Nephron (organoid): ENCODE measurements at regions not wholly inside any gene's neighbourhood (a gene's known extent, or its start where the extent isn't known, plus 50 kb on each side); places are given as distances from the start of the nearest gene placed in this dataset.

Source experiments
- H3K27ac Mint-ChIP-seq, 3 experiments: 2 replicates each; pipeline ENCODE4 v1.8.0; 2020; ENCODE audit warnings: mixed read lengths in 3 of 3, mild to moderate bottlenecking in 2 of 3, moderate library complexity in 1 of 3
- H3K27me3 Mint-ChIP-seq: 2 replicates; pipeline ENCODE4 v1.8.0; 2021; ENCODE audit warnings: low read depth, mild to moderate bottlenecking, moderate library complexity, mixed read lengths
- H3K36me3 Mint-ChIP-seq: 2 replicates; pipeline ENCODE4 v1.8.0; 2020; ENCODE audit warnings: low read depth, mixed read lengths
- H3K4me1 Mint-ChIP-seq: 2 replicates; pipeline ENCODE4 v1.8.0; 2020; ENCODE audit warnings: mixed read lengths
- H3K4me3 Mint-ChIP-seq, 3 experiments: 2 replicates each; pipeline ENCODE4 v1.8.0; 2020; ENCODE audit warnings: mild to moderate bottlenecking in 3 of 3, mixed read lengths in 3 of 3, moderate library complexity in 2 of 3
- H3K9me3 Mint-ChIP-seq: 2 replicates; pipeline ENCODE4 v1.8.0; 2020; ENCODE audit warnings: mixed read lengths
- TF ChIP-seq, protein P1 (sequence below), 3 experiments: fragments of 200-600 bp; sonication (generic); IDR thresholded peaks; one replicate each; pipeline ENCODE4 v1.5.0; 2021; ENCODE audit warnings: antibody characterized with exemption in 3 of 3; ENCODE audit not compliant: unreplicated experiment in 3 of 3

DNA sequence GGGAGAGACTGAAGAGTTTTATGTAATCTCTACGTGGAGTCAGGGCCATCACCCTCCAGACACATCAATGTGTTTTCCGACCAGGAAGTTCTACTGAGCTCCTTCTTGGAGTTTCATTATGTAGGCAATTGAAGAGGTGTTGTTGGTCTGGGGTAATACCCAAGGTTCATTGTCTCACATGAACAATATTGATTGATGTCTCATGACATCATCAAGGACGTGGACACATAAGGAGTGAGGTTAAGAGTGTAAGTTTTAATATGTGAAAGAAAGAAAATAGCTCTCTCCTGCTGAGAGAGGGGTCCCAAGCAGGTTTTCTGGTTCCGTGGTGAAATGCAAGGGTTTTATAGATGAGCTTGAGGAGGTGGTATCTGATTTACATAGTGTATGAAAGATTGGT is 280.7 kb upstream of the MIR17HG start:
- TF ChIP-seq, protein P1, sequence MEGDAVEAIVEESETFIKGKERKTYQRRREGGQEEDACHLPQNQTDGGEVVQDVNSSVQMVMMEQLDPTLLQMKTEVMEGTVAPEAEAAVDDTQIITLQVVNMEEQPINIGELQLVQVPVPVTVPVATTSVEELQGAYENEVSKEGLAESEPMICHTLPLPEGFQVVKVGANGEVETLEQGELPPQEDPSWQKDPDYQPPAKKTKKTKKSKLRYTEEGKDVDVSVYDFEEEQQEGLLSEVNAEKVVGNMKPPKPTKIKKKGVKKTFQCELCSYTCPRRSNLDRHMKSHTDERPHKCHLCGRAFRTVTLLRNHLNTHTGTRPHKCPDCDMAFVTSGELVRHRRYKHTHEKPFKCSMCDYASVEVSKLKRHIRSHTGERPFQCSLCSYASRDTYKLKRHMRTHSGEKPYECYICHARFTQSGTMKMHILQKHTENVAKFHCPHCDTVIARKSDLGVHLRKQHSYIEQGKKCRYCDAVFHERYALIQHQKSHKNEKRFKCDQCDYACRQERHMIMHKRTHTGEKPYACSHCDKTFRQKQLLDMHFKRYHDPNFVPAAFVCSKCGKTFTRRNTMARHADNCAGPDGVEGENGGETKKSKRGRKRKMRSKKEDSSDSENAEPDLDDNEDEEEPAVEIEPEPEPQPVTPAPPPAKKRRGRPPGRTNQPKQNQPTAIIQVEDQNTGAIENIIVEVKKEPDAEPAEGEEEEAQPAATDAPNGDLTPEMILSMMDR (IDR thresholded peaks at IDR 0.05; ENCODE audit: unreplicated experiment in 3 of 3): no peak
- Mint-ChIP-seq H3K4me1 (peaks cover 17% of the 10 kb centered on the region), H3K27ac (peak overlapping the region; percentile 1 to 25 (median 12)), H3K9me3 (peaks cover 2% of the 10 kb centered on the region), H3K36me3 (no peaks in the 10 kb centered on the region), H3K27me3 (peaks cover 6% of the 10 kb centered on the region), H3K4me3 (no peak overlapping the region)

DNA sequence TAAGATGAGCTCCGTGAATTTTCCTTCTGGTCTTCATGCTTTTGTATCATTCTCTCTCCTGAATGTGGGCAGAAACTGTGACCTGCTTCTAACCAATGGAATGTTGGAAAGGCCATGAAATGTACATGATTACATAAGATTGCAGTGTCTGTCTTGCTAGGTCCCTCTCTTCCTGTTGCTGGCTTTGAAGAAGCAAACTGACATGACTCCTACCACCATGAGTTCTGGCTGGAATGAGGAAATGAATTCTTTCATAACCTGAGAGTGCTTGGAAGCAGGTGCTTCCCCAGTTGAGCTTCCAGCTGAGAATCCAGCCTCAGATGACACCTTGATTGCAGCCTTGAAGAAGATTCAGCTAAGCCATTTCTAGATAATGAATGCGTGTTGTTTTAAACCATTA is 275.0 kb upstream of the MIR17HG start:
- TF ChIP-seq, protein P1 (IDR thresholded peaks at IDR 0.05; ENCODE audit: unreplicated experiment in 3 of 3): no peak

DNA sequence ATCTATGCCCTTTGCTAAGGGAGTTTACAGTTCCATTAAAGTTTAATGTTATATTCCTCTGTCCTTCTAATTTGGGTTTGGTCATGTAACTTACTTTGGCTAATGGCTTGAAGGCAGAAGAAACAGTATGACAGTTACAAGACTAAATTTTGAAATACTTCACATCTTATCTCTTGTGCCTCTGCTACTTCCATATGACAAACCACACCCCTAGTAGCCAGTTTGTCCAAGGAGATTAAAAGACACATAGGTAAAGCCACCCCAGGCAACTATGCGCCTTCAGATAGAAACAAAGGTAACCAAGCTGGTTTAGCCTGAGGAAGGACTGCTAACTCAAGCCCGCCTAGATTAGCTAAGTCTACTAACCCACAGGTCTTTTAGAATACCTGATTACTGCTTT is 273.4 kb upstream of the MIR17HG start:
- Mint-ChIP-seq H3K9me3 (peaks cover 2% of the 10 kb centered on the region), H3K27ac (no peak overlapping the region), H3K36me3 (no peaks in the 10 kb centered on the region), H3K27me3 (no peaks in the 10 kb centered on the region), H3K4me1 (peaks cover 6% of the 10 kb centered on the region), H3K4me3 (no peak overlapping the region)
- TF ChIP-seq, protein P1 (IDR thresholded peaks at IDR 0.05; ENCODE audit: unreplicated experiment in 3 of 3): no peak

More for the DNA sequence above, 275.0 kb upstream of the MIR17HG start:
- Mint-ChIP-seq H3K27me3 (no peaks in the 10 kb centered on the region), H3K4me1 (no peaks in the 10 kb centered on the region), H3K36me3 (no peaks in the 10 kb centered on the region), H3K4me3 (no peak overlapping the region), H3K27ac (no peak overlapping the region), H3K9me3 (peaks cover 2% of the 10 kb centered on the region)

DNA sequence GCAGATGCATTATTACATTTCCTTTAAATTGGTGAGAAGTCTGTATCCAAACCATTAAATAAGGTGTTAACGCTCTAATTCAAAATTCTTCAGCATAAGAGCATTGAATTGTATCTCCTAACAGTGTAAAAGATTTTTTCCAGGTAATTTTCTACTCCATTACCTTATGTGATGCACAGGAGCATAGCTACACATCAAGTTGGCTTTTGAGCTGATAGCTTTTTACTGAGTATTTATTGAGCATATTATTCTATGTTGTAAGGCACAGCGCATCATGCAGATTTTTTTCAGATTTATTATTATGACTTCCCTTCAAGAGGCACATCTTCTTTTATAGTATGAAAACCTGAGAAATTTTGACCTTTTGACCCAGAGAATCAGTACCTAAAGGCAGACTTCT is 270.7 kb upstream of the MIR17HG start:
- Mint-ChIP-seq H3K36me3 (no peaks in the 10 kb centered on the region), H3K27ac (peak overlapping the region in 2 of 3 experiments; percentile 8 to 27), H3K4me3 (no peak overlapping the region), H3K9me3 (no peaks in the 10 kb centered on the region), H3K4me1 (peaks cover 6% of the 10 kb centered on the region), H3K27me3 (no peaks in the 10 kb centered on the region)
- TF ChIP-seq, protein P1 (IDR thresholded peaks at IDR 0.05; ENCODE audit: unreplicated experiment in 3 of 3): no peak

DNA sequence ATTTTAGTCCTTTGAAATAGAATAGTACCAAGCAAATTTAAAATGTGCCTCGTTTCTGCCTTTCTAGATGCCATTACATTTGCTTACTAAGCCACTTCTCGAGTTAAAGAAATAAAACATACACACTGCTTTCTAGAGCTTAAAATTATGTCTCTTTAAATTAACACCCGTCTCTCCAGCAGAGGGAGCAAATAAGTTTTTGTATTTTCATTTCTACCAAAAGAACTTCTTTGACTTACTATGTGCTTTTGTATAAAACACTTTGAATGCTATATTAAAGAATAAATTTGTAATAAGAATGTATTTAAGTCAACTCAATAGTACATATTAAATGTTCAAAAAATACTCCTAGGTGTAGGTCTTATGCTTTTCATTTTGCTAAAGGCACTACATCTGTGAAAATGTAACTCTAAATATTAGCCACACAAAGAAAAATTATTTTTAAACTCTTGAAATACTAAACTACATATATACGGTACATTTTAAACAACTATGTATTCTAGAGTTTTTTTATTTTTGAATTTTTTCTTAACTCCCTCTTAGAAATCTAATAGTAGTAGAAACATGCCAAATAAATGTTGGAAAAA is 269.3 kb upstream of the MIR17HG start:
- no peaks in the 10 kb centered on the region for H3K9me3 Mint-ChIP-seq
- H3K4me3 Mint-ChIP-seq: no peak overlapping the region
- H3K4me1 Mint-ChIP-seq: peaks cover 6% of the 10 kb centered on the region
- no peaks in the 10 kb centered on the region for H3K36me3 Mint-ChIP-seq
- peak overlapping the region in 2 of 3 experiments; percentile 11 to 29 for H3K27ac Mint-ChIP-seq
- TF ChIP-seq, protein P1 (IDR thresholded peaks at IDR 0.05; ENCODE audit: unreplicated experiment in 3 of 3): peak; percentile 42 to 70 (median 48)
- no peaks in the 10 kb centered on the region for H3K27me3 Mint-ChIP-seq

DNA sequence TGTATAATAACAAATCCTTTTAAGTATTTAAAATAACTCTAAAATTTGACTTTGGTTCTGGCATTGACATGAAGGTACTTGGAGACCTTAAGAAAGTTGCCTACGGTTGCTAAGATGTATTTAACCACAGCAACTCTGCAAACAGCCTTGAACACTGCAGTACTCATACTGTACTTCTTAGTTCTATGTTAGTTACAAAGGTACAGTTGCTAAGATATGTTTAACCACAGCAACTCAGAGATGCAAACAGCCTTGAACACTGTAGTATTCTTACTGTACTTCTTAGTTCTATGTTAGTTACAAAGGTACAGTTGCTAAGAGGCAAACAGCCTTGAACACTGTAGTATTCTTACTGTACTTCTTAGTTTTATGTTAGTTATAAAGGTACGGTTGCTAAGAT is 268.3 kb upstream of the MIR17HG start:
- H3K36me3 Mint-ChIP-seq: no peaks in the 10 kb centered on the region
- H3K27me3 Mint-ChIP-seq: no peaks in the 10 kb centered on the region
- no peak overlapping the region for H3K4me3 Mint-ChIP-seq
- H3K27ac Mint-ChIP-seq: no peak overlapping the region
- TF ChIP-seq, protein P1 (IDR thresholded peaks at IDR 0.05; ENCODE audit: unreplicated experiment in 3 of 3): no peak
- no peaks in the 10 kb centered on the region for H3K9me3 Mint-ChIP-seq
- H3K4me1 Mint-ChIP-seq: peaks cover 6% of the 10 kb centered on the region
